ENCODE measurements at regions not wholly inside any gene's neighbourhood (a gene's known extent, or its start where the extent isn't known, plus 50 kb on each side); places are given as distances from the start of the nearest gene placed in this dataset.

- Histone ChIP-seq H3K9me3 (ENCODE audit: low read depth) (no peaks in the 10 kb centered on the region), H3K27ac (no peak overlapping the region), H3K9me2 (replicated peaks; ENCODE audit: insufficient read depth) (no peaks in the 10 kb centered on the region), H3K79me2 (no peaks in the 10 kb centered on the region), H3K4me3 (no peak overlapping the region), H3K4me2 (no peak overlapping the region), H4K20me1 (ENCODE audit: insufficient read depth, poor library complexity, severe bottlenecking) (no peaks in the 10 kb centered on the region), H3K27me3 (no peaks in the 10 kb centered on the region), H3K36me3 (replicated peaks; ENCODE audit: insufficient read depth, low read depth) (no peaks in the 10 kb centered on the region), H3K4me1 (ENCODE audit: insufficient read depth) (no peaks in the 10 kb centered on the region), H2AFZ (no peak overlapping the region)
- TF ChIP-seq CTCF (IDR thresholded peaks at IDR 0.05; ENCODE audit: poor library complexity) (no peak), EZH2phosphoT487 (IDR thresholded peaks at IDR 0.05; ENCODE audit: low read depth, severe bottlenecking, unreplicated experiment) (no peak), EZH2 (IDR thresholded peaks at IDR 0.05; ENCODE audit: borderline replicate concordance) (no peak)
- DNase-seq (ENCODE audit: low spot score): no peak
Observed at GRCh38 chr9:105879181-105879580, 184.8 kb downstream of the TMEM38B start.

GRCh38 chr9:105880517-105880916 lies 186.2 kb downstream of the TMEM38B start:
- Histone ChIP-seq H3K27me3 (no peaks in the 10 kb centered on the region), H3K9me2 (replicated peaks; ENCODE audit: insufficient read depth) (no peaks in the 10 kb centered on the region), H3K4me2 (no peak overlapping the region), H3K9me3 (ENCODE audit: low read depth) (no peaks in the 10 kb centered on the region), H4K20me1 (ENCODE audit: insufficient read depth, poor library complexity, severe bottlenecking) (no peaks in the 10 kb centered on the region), H2AFZ (no peak overlapping the region), H3K4me1 (ENCODE audit: insufficient read depth) (no peaks in the 10 kb centered on the region), H3K79me2 (no peaks in the 10 kb centered on the region), H3K36me3 (replicated peaks; ENCODE audit: insufficient read depth, low read depth) (no peaks in the 10 kb centered on the region), H3K27ac (no peak overlapping the region), H3K4me3 (no peak overlapping the region)
- 92% methylated on average over 1 of the region's 1 CpG for WGBS (ENCODE audit: low lambda C conversion rate, missing lambda C conversion rate)
- DNase-seq (ENCODE audit: low spot score): no peak
- TF ChIP-seq EZH2 (IDR thresholded peaks at IDR 0.05; ENCODE audit: borderline replicate concordance) (no peak), EZH2phosphoT487 (IDR thresholded peaks at IDR 0.05; ENCODE audit: low read depth, severe bottlenecking, unreplicated experiment) (no peak), CTCF (IDR thresholded peaks at IDR 0.05; ENCODE audit: poor library complexity) (no peak)

GRCh38 chr9:105881021-105881420 lies 186.7 kb downstream of the TMEM38B start:
- Histone ChIP-seq H3K4me1 (ENCODE audit: insufficient read depth) (no peaks in the 10 kb centered on the region), H3K36me3 (replicated peaks; ENCODE audit: insufficient read depth, low read depth) (no peaks in the 10 kb centered on the region), H3K27me3 (no peaks in the 10 kb centered on the region), H4K20me1 (ENCODE audit: insufficient read depth, poor library complexity, severe bottlenecking) (no peaks in the 10 kb centered on the region), H3K9me3 (ENCODE audit: low read depth) (no peaks in the 10 kb centered on the region), H3K9me2 (replicated peaks; ENCODE audit: insufficient read depth) (no peaks in the 10 kb centered on the region), H2AFZ (no peak overlapping the region), H3K4me2 (no peak overlapping the region), H3K4me3 (no peak overlapping the region), H3K79me2 (no peaks in the 10 kb centered on the region), H3K27ac (no peak overlapping the region)
- 96% methylated on average over 6 of the region's 6 CpGs for WGBS (ENCODE audit: low lambda C conversion rate, missing lambda C conversion rate)
- no peak for DNase-seq (ENCODE audit: low spot score)
- no peak for TF ChIP-seq CTCF (IDR thresholded peaks at IDR 0.05; ENCODE audit: poor library complexity)
- no peak for TF ChIP-seq EZH2 (IDR thresholded peaks at IDR 0.05; ENCODE audit: borderline replicate concordance)
- TF ChIP-seq EZH2phosphoT487 (IDR thresholded peaks at IDR 0.05; ENCODE audit: low read depth, severe bottlenecking, unreplicated experiment): no peak

Measured in hepatocyte (in vitro differentiated cells).